ENCODE measurements at regions not wholly inside any gene's neighbourhood (a gene's known extent, or its start where the extent isn't known, plus 50 kb on each side); places are given as distances from the start of the nearest gene placed in this dataset.

GRCh38 chr21:28877318-28877884 is 115.3 kb downstream of the LTN1 start:
- H3K4me1 ChIP-seq (ENCODE audit: insufficient read depth, low read length, poor library complexity, severe bottlenecking) = no peaks in the 10 kb centered on the region
- intact Hi-C loops (cut with micrococcal nuclease; ENCODE audit: unreplicated experiment) = no loop called here
- no TSS peak for BruUV-seq (replicated peaks)
- no peak overlapping the region for H3K4me3 ChIP-seq (ENCODE audit: low read depth, low read length, poor library complexity, severe bottlenecking)
- H3K27ac ChIP-seq (ENCODE audit: low read depth, low read length, poor library complexity, severe bottlenecking) = no peak overlapping the region
- no peak for DNase-seq (ENCODE audit: low spot score)
- H3K27me3 ChIP-seq (replicated peaks; ENCODE audit: insufficient read depth, low read depth, low read length, poor library complexity) = no peaks in the 10 kb centered on the region
- no peak for TF ChIP-seq EZH2 (IDR thresholded peaks at IDR 0.05; ENCODE audit: borderline replicate concordance, low read depth, low read length, poor library complexity, severe bottlenecking)
- no peak for TF ChIP-seq CTCF (conservative IDR thresholded peaks at IDR 0.05; ENCODE audit: low read depth, low read length)
- ChIA-PET POLR2A (ENCODE audit: low non-redundant PET) (no interaction called here), CTCF (no interaction called here)
- peaks cover 11% of the 10 kb centered on the region for H3K36me3 ChIP-seq (ENCODE audit: insufficient read depth, low read length, poor library complexity, severe bottlenecking)
- H3K9me3 ChIP-seq (ENCODE audit: low read depth, low read length, poor library complexity, severe bottlenecking) = no peaks in the 10 kb centered on the region

GRCh38 chr21:28875078-28875477 is 117.6 kb downstream of the LTN1 start:
- no peak for TF ChIP-seq EZH2 (IDR thresholded peaks at IDR 0.05; ENCODE audit: borderline replicate concordance, low read depth, low read length, poor library complexity, severe bottlenecking)
- TF ChIP-seq CTCF (conservative IDR thresholded peaks at IDR 0.05; ENCODE audit: low read depth, low read length) = no peak
- Histone ChIP-seq H3K4me3 (ENCODE audit: low read depth, low read length, poor library complexity, severe bottlenecking) (no peak overlapping the region), H3K36me3 (ENCODE audit: insufficient read depth, low read length, poor library complexity, severe bottlenecking) (peaks cover 4% of the 10 kb centered on the region), H3K4me1 (ENCODE audit: insufficient read depth, low read length, poor library complexity, severe bottlenecking) (no peaks in the 10 kb centered on the region), H3K27me3 (replicated peaks; ENCODE audit: insufficient read depth, low read depth, low read length, poor library complexity) (no peaks in the 10 kb centered on the region), H3K27ac (ENCODE audit: low read depth, low read length, poor library complexity, severe bottlenecking) (no peak overlapping the region), H3K9me3 (ENCODE audit: low read depth, low read length, poor library complexity, severe bottlenecking) (no peaks in the 10 kb centered on the region)
- DNase-seq (ENCODE audit: low spot score) = no peak
- CTCF ChIA-PET = no interaction called here
- no TSS peak for BruUV-seq (replicated peaks)
- intact Hi-C loops (cut with micrococcal nuclease; ENCODE audit: unreplicated experiment) = no loop called here
- POLR2A ChIA-PET (ENCODE audit: low non-redundant PET) = no interaction called here

GRCh38 chr21:28872218-28872617 is 120.5 kb downstream of the LTN1 start:
- ChIA-PET CTCF (no interaction called here), POLR2A (ENCODE audit: low non-redundant PET) (no interaction called here)
- no peaks in the 10 kb centered on the region for H3K4me1 ChIP-seq (ENCODE audit: insufficient read depth, low read length, poor library complexity, severe bottlenecking)
- peaks cover 4% of the 10 kb centered on the region for H3K36me3 ChIP-seq (ENCODE audit: insufficient read depth, low read length, poor library complexity, severe bottlenecking)
- no peaks in the 10 kb centered on the region for H3K9me3 ChIP-seq (ENCODE audit: low read depth, low read length, poor library complexity, severe bottlenecking)
- no peak for DNase-seq (ENCODE audit: low spot score)
- no peak overlapping the region for H3K27ac ChIP-seq (ENCODE audit: low read depth, low read length, poor library complexity, severe bottlenecking)
- intact Hi-C loops (cut with micrococcal nuclease; ENCODE audit: unreplicated experiment) = no loop called here
- no peak overlapping the region for H3K4me3 ChIP-seq (ENCODE audit: low read depth, low read length, poor library complexity, severe bottlenecking)
- BruUV-seq (replicated peaks) = no TSS peak
- TF ChIP-seq CTCF (conservative IDR thresholded peaks at IDR 0.05; ENCODE audit: low read depth, low read length) (no peak), EZH2 (IDR thresholded peaks at IDR 0.05; ENCODE audit: borderline replicate concordance, low read depth, low read length, poor library complexity, severe bottlenecking) (no peak)
- no peaks in the 10 kb centered on the region for H3K27me3 ChIP-seq (replicated peaks; ENCODE audit: insufficient read depth, low read depth, low read length, poor library complexity)

All from A673 (cell line).